GM12864 (cell line): ENCODE measurements at regions not wholly inside any gene's neighbourhood (a gene's known extent, or its start where the extent isn't known, plus 50 kb on each side); places are given as distances from the start of the nearest gene placed in this dataset.

Experiments
- DNase-seq: peaks from one replicate; pipeline ENCODE4 v3.0.0-alpha.2; 2011; ENCODE audit warnings: low read depth
- H3K4me3 ChIP-seq: 2 replicates; pipeline ENCODE4 v1.5.1; 2011; ENCODE audit warnings: mild to moderate bottlenecking, low read depth, low read length, control low read depth
- CTCF ChIP-seq: IDR thresholded peaks from 2 replicates; pipeline ENCODE4 v1.5.1; 2011; ENCODE audit warnings: low read depth, mild to moderate bottlenecking, moderate library complexity, low read length, control low read depth, inconsistent platforms; ENCODE audit errors: missing control alignments

GRCh38 chr12:89234324-89235114 is 117.8 kb downstream of the DUSP6 start:
- H3K4me3 ChIP-seq, result no peak overlapping the region
- no peak for DNase-seq
- TF ChIP-seq CTCF, result no peak

GRCh38 chr12:89231686-89232085 is 120.6 kb downstream of the DUSP6 start:
- no peak for TF ChIP-seq CTCF
- DNase-seq, result no peak

GRCh38 chr12:89230376-89231315 is 121.7 kb downstream of the DUSP6 start:
- no peak for TF ChIP-seq CTCF
- DNase-seq, result no peak
- H3K4me3 ChIP-seq, result no peak overlapping the region

More at GRCh38 chr12:89231686-89232085, 120.6 kb downstream of the DUSP6 start:
- H3K4me3 ChIP-seq, result no peak overlapping the region

DNA sequence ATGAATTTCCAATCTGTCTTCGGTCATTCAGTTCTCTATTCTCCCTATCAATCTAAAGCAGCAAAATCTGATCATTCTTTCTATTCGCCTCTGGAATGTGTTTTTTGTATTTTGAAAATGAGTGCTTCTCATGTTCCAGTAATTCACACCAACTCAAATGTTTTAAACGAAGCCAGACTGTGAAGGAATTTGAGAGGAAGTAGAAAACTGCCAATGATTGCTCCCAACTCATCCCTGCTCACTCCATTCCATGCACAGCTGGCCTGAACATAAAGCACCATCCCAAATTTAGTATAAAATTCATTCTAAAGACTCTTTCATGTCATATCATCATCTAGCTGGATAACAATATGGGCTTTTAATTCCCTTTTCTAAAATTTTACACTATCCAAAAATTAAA is 123.8 kb downstream of the DUSP6 start:
- TF ChIP-seq CTCF, result no peak
- DNase-seq, result no peak
- no peak overlapping the region for H3K4me3 ChIP-seq

DNA sequence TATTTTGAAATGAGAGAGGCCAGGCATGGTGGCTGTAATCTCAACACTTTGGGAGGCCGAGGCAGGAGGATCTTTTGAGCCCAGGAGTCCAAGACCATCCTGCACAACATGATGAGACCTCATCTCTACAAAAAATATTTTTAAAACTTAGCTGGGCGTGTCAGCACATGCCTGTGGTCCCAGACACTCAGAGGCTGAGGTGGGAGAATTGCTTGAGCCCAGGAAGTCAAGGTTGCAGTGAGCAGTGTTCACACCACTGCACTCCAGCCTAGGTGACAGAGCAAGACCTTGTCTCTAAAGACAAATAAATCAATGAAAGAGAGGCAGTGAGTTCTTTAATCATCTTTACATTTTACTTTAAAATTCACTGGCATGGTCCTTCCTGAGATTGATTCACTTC is 124.5 kb downstream of the DUSP6 start:
- H3K4me3 ChIP-seq, result no peak overlapping the region
- TF ChIP-seq CTCF, result no peak
- DNase-seq, result no peak

DNA sequence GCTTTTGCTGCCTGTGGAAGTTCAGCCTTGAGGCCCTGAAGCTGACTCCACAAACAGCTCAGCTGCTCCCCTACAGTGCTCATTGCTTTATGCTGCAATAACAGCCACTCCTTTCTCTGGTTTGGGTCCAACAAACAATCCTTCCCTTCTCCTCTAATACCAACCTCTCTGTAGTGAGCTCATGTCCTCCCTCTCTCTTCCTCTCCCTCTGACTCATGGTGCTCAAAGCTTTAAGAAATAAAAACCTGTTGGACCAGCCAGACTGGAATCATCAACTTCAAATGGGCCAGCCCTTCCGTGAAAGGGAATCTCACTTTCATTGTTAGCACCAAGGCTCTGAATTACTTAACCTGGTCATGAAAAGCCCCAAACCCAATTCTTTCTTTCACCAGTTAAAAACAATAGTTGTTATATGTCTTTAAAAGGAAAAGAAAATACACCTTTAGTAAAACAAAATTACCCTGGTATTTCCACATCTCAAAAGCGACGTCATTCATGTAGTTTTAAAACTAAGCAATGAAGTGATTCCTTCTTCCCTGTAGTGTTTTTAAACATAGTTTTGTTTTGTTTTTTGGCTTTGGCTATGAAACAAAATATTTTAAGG is 126.4 kb downstream of the DUSP6 start:
- DNase-seq, result no peak
- TF ChIP-seq CTCF, result no peak
- no peak overlapping the region for H3K4me3 ChIP-seq
